Skin epidermis (tissue), 12 donors: ENCODE measurements at regions not wholly inside any gene's neighbourhood (a gene's known extent, or its start where the extent isn't known, plus 50 kb on each side); places are given as distances from the start of the nearest gene placed in this dataset.
A peak's percentile ranks its signal among the peaks of the same experiment; 100 is the strongest.
"Not testable (repeated sequence)": the region's sequence is repeated elsewhere in the genome, so short reads cannot be mapped to it uniquely, and the experiment has no call there.

ENCODE experiments used
- H3K27ac ChIP-seq, 21 experiments: fragments of 200-600 bp; sonication (generic) in 11 of 21; one replicate each; pipeline ENCODE4 v1.5.0; 2020; ENCODE audit warnings: mild to moderate bottlenecking in 3 of 21, inconsistent platforms in 2 of 21, moderate library complexity in 2 of 21
- H3K4me3 ChIP-seq, 7 experiments: fragments of 200-600 bp; sonication (generic) in 2 of 7; one replicate each; pipeline ENCODE4 v1.5.0; 2020; ENCODE audit warnings: inconsistent platforms in 2 of 7, mild to moderate bottlenecking in 2 of 7, moderate library complexity in 1 of 7

GRCh38 chr2:160628020-160628637 is 134.5 kb upstream of the RBMS1 start:
- H3K4me3 ChIP-seq, result not testable (repeated sequence)
- peak overlapping the region in 1 of 21 experiments; percentile 17 for H3K27ac ChIP-seq

- peak overlapping the region in 1 of 21 experiments; percentile 17 for H3K27ac ChIP-seq
- H3K4me3 ChIP-seq, result no peak overlapping the region
Observed at GRCh38 chr2:160628811-160629210, 135.2 kb upstream of the RBMS1 start.

DNA sequence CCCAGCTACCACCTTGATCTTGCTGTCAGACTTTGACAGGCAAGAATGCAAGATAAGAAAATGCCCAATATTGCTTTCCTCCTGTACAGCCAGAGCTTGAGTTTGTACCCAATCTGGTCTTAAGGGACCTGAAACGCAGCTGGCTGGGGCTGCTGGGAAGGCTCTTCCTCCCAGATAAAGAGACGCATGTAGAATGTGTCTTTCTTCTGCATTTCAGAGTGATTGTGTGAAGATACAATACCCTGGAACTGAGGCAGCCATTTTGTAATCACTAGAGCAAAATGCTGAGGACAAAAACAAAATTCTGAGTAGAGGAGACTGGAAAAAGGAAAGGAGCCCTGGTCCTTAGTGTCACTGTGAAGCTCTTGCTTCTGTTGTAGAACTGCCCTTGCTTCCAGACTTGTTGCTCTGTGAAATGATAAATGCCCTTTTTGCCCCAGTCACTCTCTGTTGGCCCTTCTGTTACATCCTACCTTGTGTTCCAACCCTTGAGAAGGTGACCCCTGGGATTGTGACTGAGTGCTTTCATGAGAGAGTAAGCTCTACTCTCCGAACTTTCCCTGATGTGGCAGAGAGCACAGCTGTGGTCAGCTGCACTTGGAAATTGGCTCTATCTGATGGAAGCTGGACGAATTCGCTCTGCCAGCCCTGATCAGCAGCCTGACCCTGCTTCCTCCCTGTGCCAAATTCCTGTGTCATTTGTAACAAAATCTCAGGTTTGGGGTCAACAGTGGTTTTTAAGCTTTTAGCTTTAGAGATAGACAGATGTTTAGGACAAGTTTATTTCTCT is 137.4 kb upstream of the RBMS1 start:
- Histone ChIP-seq H3K4me3 (no peak overlapping the region), H3K27ac (peak overlapping the region in 2 of 21 experiments; percentile 1 to 26)

DNA sequence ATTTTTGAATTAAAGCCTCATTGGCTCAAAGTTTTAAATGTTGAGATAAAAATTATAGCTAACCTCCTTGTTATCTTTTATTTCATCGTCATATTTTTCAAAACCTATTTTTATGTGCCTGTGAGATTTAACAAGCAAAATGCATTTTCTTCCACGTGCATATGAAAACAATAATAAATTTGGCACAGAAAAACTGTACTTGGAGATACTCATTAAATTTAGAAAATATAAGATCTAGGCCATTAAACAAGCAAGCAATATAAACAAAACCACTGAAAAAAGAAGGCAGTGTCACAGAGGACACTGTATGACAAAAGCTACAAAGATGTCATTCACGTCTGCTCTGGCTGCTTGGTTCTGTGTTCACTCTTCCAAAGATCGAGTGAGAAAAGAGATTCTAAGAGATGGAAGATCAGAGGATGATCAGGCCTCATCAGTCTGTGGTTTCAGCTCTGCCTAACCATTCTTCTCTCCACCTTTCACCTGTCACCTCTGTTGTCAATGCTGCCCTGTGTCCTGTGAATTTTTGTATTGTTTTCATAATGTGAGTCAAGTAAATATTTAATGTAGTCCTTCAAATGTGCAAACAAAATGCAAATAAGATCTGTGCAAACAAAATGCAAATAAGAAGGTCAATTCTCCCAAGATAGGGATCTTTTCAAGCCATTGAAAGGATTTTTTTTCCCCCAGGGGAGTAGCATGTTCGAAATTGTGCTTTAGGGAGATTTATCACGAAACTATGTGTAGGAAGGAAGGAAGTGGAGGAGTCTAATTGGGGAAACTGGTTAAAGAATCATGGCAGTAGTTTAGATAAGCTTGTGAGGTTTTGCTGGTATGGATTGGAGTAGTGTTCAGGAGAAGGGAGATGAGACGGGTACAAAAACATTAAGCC is 138.7 kb upstream of the RBMS1 start:
- Histone ChIP-seq H3K4me3 (no peak overlapping the region), H3K27ac (no peak overlapping the region)

- H3K27ac ChIP-seq, result peak overlapping the region in 1 of 21 experiments; percentile 60
- H3K4me3 ChIP-seq, result no peak overlapping the region
Observed at GRCh38 chr2:160634436-160634835, 140.8 kb upstream of the RBMS1 start.

DNA sequence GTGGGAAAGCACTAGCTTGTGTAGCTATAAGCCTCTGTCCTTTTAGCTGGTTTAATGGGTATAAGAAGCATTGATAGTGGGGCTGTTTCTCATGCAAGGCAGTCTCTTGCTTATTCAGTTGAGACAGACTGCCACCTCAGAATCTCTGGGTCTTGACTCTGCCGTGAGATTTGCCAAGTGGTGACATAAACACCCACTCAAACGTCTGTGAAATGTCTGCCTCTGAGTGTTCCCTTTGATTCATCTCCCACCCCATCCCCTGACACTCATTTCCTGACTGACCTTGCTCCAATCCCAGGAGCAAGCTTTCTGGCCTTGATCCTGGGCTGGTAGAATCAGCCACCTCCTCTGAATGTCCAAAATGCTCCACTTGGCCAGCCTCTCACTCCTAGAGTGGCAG is 141.9 kb upstream of the RBMS1 start:
- no peak overlapping the region for H3K4me3 ChIP-seq
- H3K27ac ChIP-seq, result peak overlapping the region in 3 of 21 experiments; percentile 6 to 60 (median 19)

DNA sequence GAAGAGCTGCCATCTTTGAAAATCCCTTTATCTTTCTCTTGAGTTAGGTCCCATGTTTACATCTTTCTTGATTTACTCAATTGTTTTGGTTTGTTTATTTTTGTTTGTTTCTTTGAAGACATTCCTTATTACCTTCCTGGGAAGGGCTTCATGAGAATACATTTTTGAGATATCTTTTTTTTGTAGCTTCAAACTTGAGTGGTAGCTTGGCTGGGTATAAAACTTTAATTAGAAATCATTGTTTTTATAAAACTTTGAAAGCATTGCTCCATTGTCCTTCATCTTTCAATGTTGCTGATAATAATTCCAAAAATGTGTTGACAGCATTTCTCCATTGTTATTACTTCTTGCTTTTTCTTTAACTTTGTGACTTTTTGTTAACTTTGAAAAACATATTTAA is 145.9 kb upstream of the RBMS1 start:
- H3K27ac ChIP-seq, result no peak overlapping the region
- H3K4me3 ChIP-seq, result no peak overlapping the region

GRCh38 chr2:160646684-160647444 is 153.3 kb upstream of the RBMS1 start:
- Histone ChIP-seq H3K27ac (peak overlapping the region in 15 of 21 experiments; percentile 18 to 88 (median 60)), H3K4me3 (peak overlapping the region in 2 of 7 experiments; percentile 15 to 29)

DNA sequence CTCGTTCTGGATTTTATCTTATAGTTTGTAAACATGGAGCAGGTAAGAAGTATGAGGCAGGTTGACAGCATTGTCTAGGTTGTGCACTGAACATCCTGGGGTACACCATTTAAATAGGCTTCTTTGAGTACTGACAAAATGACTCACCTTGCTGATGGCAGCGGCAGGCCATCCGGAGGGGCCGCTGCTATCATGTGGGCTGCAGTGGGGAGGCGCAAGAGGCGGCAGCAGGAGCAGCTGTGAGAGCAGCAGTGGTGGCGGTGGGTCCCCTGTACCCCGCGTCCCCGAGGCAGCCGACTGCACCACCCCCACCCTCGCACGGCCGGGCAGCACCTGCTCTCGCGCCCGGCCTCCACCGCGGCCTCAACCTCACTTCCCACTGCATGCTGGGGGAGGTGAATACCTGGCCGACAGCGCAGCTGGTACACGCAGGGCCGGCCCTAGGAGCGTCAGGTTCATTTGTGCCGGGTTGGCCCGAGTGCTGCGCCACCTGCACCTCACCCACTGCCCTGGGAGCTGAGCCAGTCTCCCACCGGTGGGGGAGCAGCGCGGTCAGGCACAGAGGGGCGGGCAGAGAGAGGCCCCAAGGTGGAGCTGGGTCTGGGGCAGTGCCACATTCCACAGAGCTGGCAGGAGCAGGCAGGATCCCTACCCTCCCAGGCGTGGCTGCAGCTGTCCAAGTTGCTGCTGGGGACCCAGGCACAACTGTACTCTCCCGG is 154.5 kb upstream of the RBMS1 start:
- Histone ChIP-seq H3K27ac (peak overlapping the region in 20 of 21 experiments; percentile 23 to 88 (median 62)), H3K4me3 (peak overlapping the region in 4 of 7 experiments; percentile 11 to 29 (median 14))

DNA sequence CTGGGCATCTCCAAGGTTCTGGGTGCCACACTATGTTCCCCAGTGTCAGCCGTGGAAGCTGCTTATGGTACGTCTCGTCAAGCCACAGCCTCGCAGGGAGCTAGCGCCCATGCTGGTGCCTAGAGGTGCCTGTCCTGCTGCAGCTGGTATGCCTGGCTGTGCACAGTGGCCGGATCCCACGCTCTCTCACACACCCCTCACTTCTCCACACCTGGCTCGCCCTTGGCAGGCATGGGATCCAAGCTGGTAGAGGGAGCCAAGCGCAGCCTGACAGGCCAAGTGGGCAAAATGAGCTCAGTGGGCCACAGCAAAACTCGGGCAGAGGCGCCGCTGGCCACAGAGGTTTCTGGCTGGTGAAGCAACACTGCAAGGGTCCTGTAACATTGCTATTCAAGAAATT is 156.1 kb upstream of the RBMS1 start:
- Histone ChIP-seq H3K27ac (peak overlapping the region in 3 of 21 experiments; percentile 24 to 88 (median 39)), H3K4me3 (no peak overlapping the region)

GRCh38 chr2:160650196-160651118 is 156.8 kb upstream of the RBMS1 start:
- Histone ChIP-seq H3K27ac (peak overlapping the region in 7 of 21 experiments; percentile 18 to 71 (median 31)), H3K4me3 (no peak overlapping the region)

GRCh38 chr2:160651416-160652200 is 158.0 kb upstream of the RBMS1 start:
- H3K27ac ChIP-seq, result peak overlapping the region in 11 of 21 experiments; percentile 3 to 71 (median 45)
- H3K4me3 ChIP-seq, result no peak overlapping the region

DNA sequence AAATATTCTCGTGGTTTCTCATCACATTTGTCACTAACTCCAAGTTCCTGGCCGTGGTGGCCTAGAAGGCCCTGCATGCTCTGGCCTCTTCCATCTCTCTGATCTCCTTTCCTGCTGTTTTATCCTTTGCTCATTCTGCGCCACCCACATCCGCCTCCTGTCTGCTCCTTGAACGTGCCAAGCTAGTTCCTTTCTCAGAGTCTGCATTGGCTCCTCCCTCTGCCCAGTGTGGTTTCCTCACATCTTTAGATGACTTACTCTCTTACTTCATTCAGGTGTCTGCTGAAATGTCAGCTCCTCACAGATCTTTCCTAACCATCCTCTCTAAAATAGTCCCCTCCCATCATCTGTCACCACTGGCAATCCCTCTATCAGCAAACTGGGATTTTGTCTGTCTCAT is 158.6 kb upstream of the RBMS1 start:
- Histone ChIP-seq H3K4me3 (no peak overlapping the region), H3K27ac (peak overlapping the region in 9 of 21 experiments; percentile 6 to 71 (median 52))

GRCh38 chr2:160657196-160657595 is 163.6 kb upstream of the RBMS1 start:
- no peak overlapping the region for H3K27ac ChIP-seq
- no peak overlapping the region for H3K4me3 ChIP-seq

DNA sequence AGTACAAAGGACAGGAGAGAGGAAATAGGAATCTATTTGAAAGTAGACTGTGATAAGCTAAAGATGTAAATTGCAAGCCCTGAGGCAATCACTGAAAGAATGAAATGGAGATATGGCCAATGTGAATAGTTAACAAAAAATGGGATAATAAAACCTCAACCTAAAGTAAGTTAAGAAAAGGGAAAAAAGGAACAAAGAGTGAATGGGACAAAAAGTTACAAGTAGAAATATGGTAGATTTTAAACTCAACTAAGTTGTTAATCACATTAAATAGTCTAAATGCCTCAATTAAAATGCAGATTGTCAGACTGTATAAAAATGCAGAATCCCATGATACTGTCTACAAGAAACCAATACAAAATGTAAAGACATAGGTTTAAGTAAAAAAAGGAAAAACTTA is 165.2 kb upstream of the RBMS1 start:
- Histone ChIP-seq H3K4me3 (no peak overlapping the region), H3K27ac (no peak overlapping the region)

DNA sequence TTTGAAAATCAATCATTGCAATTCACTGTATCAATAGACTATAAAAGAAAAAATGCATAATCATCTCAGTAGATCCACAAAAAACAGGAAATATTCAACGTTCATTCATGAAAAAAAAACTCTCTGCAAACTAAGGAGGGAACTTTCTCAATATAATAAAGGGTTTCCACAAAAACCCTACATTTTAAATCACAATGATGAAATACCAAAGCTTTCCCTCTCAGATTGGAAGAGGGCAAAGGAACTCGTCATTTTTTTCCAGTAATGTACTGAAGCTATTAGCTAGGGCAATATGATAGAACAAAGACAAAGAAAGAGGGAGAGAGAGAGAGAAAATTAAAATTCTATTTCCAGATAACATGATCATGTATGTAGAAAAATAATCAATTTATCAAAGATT is 167.1 kb upstream of the RBMS1 start:
- Histone ChIP-seq H3K27ac (no peak overlapping the region), H3K4me3 (no peak overlapping the region)

GRCh38 chr2:160664603-160665140 is 171.1 kb upstream of the RBMS1 start:
- Histone ChIP-seq H3K27ac (peak overlapping the region in 2 of 21 experiments; percentile 19 to 68), H3K4me3 (no peak overlapping the region)
